T-cell (primary cell): ENCODE measurements at regions not wholly inside any gene's neighbourhood (a gene's known extent, or its start where the extent isn't known, plus 50 kb on each side); places are given as distances from the start of the nearest gene placed in this dataset.
A peak's percentile ranks its signal among the peaks of the same experiment; 100 is the strongest.
"Not testable (repeated sequence)": the region's sequence is repeated elsewhere in the genome, so short reads cannot be mapped to it uniquely, and the experiment has no call there.

Experiments
- ATAC-seq, 4 experiments: fragments of 200-7000 bp in 3 of 4; fragments of 150-1000 bp in 1 of 4; cut with Tn5 transposase; replicated peaks in 1 of 4; 1 replicate in 3 of 4; 2 replicates in 1 of 4; pipeline ENCODE4 v1.10.0; 2021; ENCODE audit warnings: moderate library complexity in 3 of 4, mild to moderate bottlenecking in 2 of 4, moderate number of reproducible peaks in 1 of 4
- CTCF ChIA-PET, 2 donors: fragments of 300-600 bp; sonication (Branson Sonifier 250); formaldehyde crosslinking; loops; one replicate each; lab custom pipeline; 2022; ENCODE audit warnings: antibody characterized with exemption in 2 of 2; lab: Charles Lee
- POLR2A ChIA-PET, 2 donors: fragments of 300-600 bp; sonication (Branson Sonifier 250); formaldehyde crosslinking; loops; one replicate each; lab custom pipeline; 2022; ENCODE audit warnings: antibody characterized with exemption in 2 of 2; lab: Charles Lee
- DNase-seq, 35 experiments: peaks; one replicate each; pipeline versions ENCODE4 v3.0.0 to v3.0.0-alpha.2; 2013 to 2023
- H3K27ac ChIP-seq: one replicate; pipeline ENCODE4 v1.5.1; 2013; ENCODE audit warnings: low read length
- H3K27me3 ChIP-seq, 2 experiments: replicated peaks in 1 of 2; 1 replicate in 1 of 2; 2 replicates in 1 of 2; pipeline versions ENCODE4 v1.6.1 to v1.7.0; 2013; ENCODE audit warnings: low read length in 1 of 2, mixed read lengths in 1 of 2; ENCODE audit not compliant: control insufficient read depth in 2 of 2, insufficient read depth in 2 of 2; ENCODE audit errors: extremely low read depth in 1 of 2
- H3K36me3 ChIP-seq, 2 donors: 1 replicate in 1 of 2; 2 replicates in 1 of 2; pipeline versions ENCODE4 v1.6.1 to v1.7.0; 2013; ENCODE audit warnings: low read length in 1 of 2; ENCODE audit not compliant: control insufficient read depth in 2 of 2, insufficient read depth in 1 of 2; ENCODE audit errors: extremely low read depth in 1 of 2
- H3K4me1 ChIP-seq, 2 experiments: 1 replicate in 1 of 2; 2 replicates in 1 of 2; pipeline versions ENCODE4 v1.6.1 to v1.7.0; 2013; ENCODE audit warnings: low read length in 2 of 2, mixed read lengths in 1 of 2; ENCODE audit not compliant: insufficient read depth in 2 of 2, control insufficient read depth in 1 of 2; ENCODE audit errors: extremely low read depth in 1 of 2
- H3K4me3 ChIP-seq, 2 donors: 1 replicate in 1 of 2; 2 replicates in 1 of 2; pipeline versions ENCODE4 v1.5.1 to v1.7.0; 2013; ENCODE audit warnings: mild to moderate bottlenecking in 2 of 2, low read length in 1 of 2, moderate library complexity in 1 of 2; ENCODE audit not compliant: control insufficient read depth in 1 of 2; ENCODE audit errors: extremely low read depth in 1 of 2
- H3K9me3 ChIP-seq: 2 replicates; pipeline ENCODE4 v1.7.0; 2013
- H3K27ac Mint-ChIP-seq, 2 donors: one replicate each; pipeline ENCODE4 v1.8.0; 2020 to 2021; ENCODE audit warnings: mild to moderate bottlenecking in 2 of 2, mixed read lengths in 2 of 2
- H3K27me3 Mint-ChIP-seq, 2 donors: one replicate each; pipeline ENCODE4 v1.8.0; 2021 to 2022; ENCODE audit warnings: mixed read lengths in 2 of 2
- H3K36me3 Mint-ChIP-seq: one replicate; pipeline ENCODE4 v1.8.0; 2021; ENCODE audit warnings: mixed read lengths
- H3K4me1 Mint-ChIP-seq, 3 donors: one replicate each; pipeline ENCODE4 v1.8.0; 2020 to 2022; ENCODE audit warnings: mixed read lengths in 3 of 3, mild to moderate bottlenecking in 1 of 3
- H3K4me3 Mint-ChIP-seq, 3 donors: one replicate each; pipeline ENCODE4 v1.8.0; 2020 to 2022; ENCODE audit warnings: mild to moderate bottlenecking in 3 of 3, mixed read lengths in 3 of 3, moderate library complexity in 3 of 3
- H3K9me3 Mint-ChIP-seq, 3 donors: one replicate each; pipeline ENCODE4 v1.8.0; 2020 to 2022; ENCODE audit warnings: mixed read lengths in 3 of 3
- WGBS: methylation state at CpG from one replicate; pipeline ENCODE4 v1.1.5; 2013; ENCODE audit warnings: missing lambda C conversion rate; ENCODE audit not compliant: insufficient coverage; 5-methylcytosine and 5-hydroxymethylcytosine counted together

- peak; percentile 61 to 77 (median 71) for ATAC-seq
- H3K27ac ChIP-seq, H3K9me3 Mint-ChIP-seq, POLR2A ChIA-PET, H3K27me3 Mint-ChIP-seq, H3K9me3 ChIP-seq, H3K4me1 Mint-ChIP-seq, CTCF ChIA-PET, H3K36me3 Mint-ChIP-seq, H3K27me3 ChIP-seq, H3K36me3 ChIP-seq: not testable (repeated sequence)
- WGBS, result no CpG with 5 or more reads among the region's 42 CpGs
- DNase-seq, result peak; percentile 67 to 97 (median 89)
- H3K4me1 ChIP-seq, result peaks cover 0 to 21% of the 10 kb centered on the region in 2 experiments
- H3K27ac Mint-ChIP-seq, result peak overlapping the region in 1 of 2 donors; percentile 57
- peak overlapping the region in 1 of 2 donors; percentile 10 for H3K4me3 ChIP-seq
- peak overlapping the region; percentile 52 to 97 (median 62) for H3K4me3 Mint-ChIP-seq
These were observed 167.7 kb upstream of the ZNG1F start for GRCh38 chr9:41356588-41357349.

DNA sequence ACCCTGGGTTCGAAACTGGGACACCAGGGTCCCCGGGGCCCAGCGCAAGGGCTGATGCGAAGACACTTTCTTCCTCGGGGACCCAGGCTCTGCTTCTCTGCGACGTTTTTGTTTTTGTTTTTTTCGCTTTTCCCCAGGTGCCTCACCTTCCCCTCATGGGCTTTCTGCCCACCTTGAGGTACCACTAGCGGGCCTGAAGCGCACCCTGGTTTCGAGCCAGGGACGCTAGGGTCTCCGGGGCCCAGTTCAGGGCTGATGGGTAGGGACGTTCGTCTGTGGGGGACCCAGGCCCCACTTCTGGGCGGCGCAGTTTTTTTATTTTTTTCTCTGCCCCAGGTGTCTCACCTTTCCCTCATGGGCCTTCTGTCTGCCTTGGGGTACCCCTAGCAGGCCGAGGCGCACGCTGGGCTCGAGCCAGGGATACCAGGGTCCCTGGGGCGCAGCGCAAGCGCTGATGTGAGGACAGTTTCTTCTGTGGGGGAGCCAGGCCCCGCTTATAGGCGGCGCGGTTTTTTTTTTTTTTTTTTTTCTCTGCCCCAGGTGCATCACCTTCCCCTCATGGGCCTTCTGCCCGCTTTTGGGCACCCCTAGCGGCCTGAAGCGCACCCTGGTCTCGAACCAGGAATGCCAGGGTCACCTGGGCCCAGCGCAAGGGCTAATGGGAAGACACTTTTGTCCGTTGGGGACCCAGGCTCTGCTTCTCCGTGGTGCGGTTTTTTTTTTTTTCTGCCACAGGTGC is 166.8 kb upstream of the ZNG1F start:
- H3K27me3 Mint-ChIP-seq, POLR2A ChIA-PET, H3K27me3 ChIP-seq, DNase-seq, H3K36me3 ChIP-seq, H3K27ac ChIP-seq, H3K4me1 Mint-ChIP-seq, H3K9me3 Mint-ChIP-seq, H3K36me3 Mint-ChIP-seq, H3K9me3 ChIP-seq, CTCF ChIA-PET: not testable (repeated sequence)
- peak overlapping the region in 1 of 3 donors; percentile 54 for H3K4me3 Mint-ChIP-seq
- ATAC-seq, result peak in 1 of 4 experiments; percentile 43
- no CpG with 5 or more reads among the region's 36 CpGs for WGBS
- Histone ChIP-seq H3K4me1 (peaks cover 0 to 21% of the 10 kb centered on the region in 2 experiments), H3K4me3 (peak overlapping the region in 1 of 2 donors; percentile 10)
- peak overlapping the region in 1 of 2 donors; percentile 66 for H3K27ac Mint-ChIP-seq

GRCh38 chr9:41354978-41355377 is 165.9 kb upstream of the ZNG1F start:
- H3K4me1 Mint-ChIP-seq, H3K9me3 ChIP-seq, ATAC-seq, H3K36me3 ChIP-seq, H3K4me3 ChIP-seq, H3K27me3 ChIP-seq, H3K27ac ChIP-seq, H3K9me3 Mint-ChIP-seq, H3K27me3 Mint-ChIP-seq, POLR2A ChIA-PET, CTCF ChIA-PET, H3K36me3 Mint-ChIP-seq: not testable (repeated sequence)
- WGBS, result no CpG with 5 or more reads among the region's 19 CpGs
- peak in 23 of 35 experiments; percentile 13 to 62 (median 35) for DNase-seq
- H3K4me3 Mint-ChIP-seq, result peak overlapping the region; percentile 68 to 75 (median 69)
- H3K4me1 ChIP-seq, result peaks cover 0 to 21% of the 10 kb centered on the region in 2 experiments
- H3K27ac Mint-ChIP-seq, result peak overlapping the region; percentile 55 to 81

DNA sequence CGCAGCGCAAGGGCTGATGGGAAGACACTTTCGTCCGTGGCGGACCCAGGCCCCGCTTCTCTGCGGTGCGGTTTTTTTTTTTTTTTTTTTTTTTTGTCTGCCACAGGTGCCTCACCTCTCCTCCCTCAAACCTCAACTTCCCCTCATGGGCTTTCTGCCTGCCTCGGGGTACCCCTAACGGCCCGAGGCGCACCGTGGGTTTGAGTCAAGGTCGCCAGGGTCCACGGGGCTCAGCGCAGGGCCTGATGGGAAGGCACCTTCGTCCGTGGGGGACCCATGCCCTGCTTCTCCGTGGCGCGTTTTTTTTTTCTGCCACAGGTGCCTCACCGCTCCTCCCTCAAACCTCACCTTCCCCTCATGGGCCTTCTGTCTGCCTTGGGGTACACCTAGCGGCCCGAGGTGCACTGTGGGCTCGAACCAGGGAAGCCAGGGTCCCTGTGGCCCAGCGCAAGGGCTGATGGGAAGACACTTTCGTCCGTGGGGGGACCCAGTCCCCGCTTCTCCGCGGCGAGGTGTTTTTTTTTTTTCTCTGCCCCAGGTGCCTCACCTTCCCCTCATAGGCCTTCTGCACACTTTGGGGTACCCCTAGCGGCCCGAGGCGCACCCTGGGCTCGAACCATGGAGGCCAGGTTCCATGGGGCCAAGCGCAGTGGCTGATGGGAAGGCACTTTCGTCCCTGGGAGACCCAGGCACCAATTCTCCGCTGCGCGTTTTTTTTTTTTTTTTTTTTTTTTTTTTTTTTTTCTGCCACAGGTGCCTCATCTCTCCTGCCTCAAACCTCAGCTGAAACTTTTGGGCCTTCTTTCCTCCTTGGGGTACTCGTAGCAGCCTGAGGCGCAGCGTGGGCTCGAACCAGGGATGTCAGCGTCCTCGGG is 165.2 kb upstream of the ZNG1F start:
- H3K27me3 Mint-ChIP-seq, CTCF ChIA-PET, POLR2A ChIA-PET, H3K9me3 Mint-ChIP-seq, H3K36me3 Mint-ChIP-seq, H3K4me1 Mint-ChIP-seq, H3K9me3 ChIP-seq, H3K27me3 ChIP-seq, H3K27ac ChIP-seq, ATAC-seq, H3K36me3 ChIP-seq: not testable (repeated sequence)
- WGBS, result no CpG with 5 or more reads among the region's 47 CpGs
- H3K4me3 Mint-ChIP-seq, result peak overlapping the region; percentile 65 to 69 (median 68)
- peak in 3 of 35 experiments; percentile 9 to 26 (median 11) for DNase-seq
- H3K4me1 ChIP-seq, result peaks cover 0 to 21% of the 10 kb centered on the region in 2 experiments
- peak overlapping the region; percentile 27 to 38 for H3K4me3 ChIP-seq
- H3K27ac Mint-ChIP-seq, result peak overlapping the region in 1 of 2 donors; percentile 11

DNA sequence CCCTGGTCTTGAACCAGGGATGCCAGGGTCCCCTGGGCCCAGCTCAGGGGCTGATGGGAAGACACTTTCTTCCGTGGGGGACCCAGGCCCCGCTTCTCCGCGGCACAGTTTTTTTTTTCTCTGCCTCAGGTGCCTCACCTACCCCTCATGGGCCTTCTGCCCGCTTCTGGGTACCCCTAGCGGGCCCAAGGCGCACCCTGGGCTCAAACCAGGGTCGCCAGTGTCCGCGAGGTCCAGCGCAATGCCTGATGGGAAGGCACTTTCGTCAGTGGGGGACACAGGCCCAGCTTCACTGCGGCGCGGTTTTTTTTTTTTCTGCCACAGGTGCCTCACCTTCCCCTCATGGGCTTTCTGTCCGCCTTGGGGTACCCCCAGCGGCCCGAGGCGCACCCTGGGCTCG is 163.9 kb upstream of the ZNG1F start:
- H3K4me1 ChIP-seq, result peaks cover 0 to 20% of the 10 kb centered on the region in 2 experiments
- H3K27ac Mint-ChIP-seq, H3K36me3 ChIP-seq, H3K27me3 Mint-ChIP-seq, ATAC-seq, H3K9me3 ChIP-seq, H3K9me3 Mint-ChIP-seq, DNase-seq, H3K27me3 ChIP-seq, H3K4me1 Mint-ChIP-seq, POLR2A ChIA-PET, H3K27ac ChIP-seq, H3K4me3 ChIP-seq, CTCF ChIA-PET, H3K4me3 Mint-ChIP-seq, H3K36me3 Mint-ChIP-seq: not testable (repeated sequence)
- no CpG with 5 or more reads among the region's 20 CpGs for WGBS

DNA sequence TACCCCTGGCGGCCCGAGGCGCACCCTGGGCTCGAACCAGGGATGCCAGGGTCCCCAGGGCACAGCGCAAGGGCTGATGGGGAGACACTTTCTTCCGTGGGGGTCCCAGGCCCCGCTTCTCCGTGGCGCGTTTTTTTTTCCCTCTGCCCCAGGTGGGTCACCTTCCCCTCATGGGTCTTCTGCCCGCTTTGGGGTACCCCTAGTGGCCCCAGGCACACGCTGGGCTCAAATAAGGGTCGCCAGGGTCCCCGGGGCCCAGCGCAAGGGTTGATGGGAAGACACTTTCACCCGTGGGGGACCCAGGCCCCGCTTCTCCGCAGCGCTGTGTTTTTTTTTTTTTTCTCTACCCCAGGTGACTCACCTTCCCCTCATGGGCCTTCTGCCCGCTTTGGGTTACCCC is 163.3 kb upstream of the ZNG1F start:
- 100% methylated on average over 2 of the region's 20 CpGs for WGBS
- H3K4me1 Mint-ChIP-seq, H3K9me3 Mint-ChIP-seq, DNase-seq, H3K36me3 Mint-ChIP-seq, POLR2A ChIA-PET, H3K27ac ChIP-seq, H3K4me3 Mint-ChIP-seq, H3K27me3 Mint-ChIP-seq, H3K27ac Mint-ChIP-seq, H3K36me3 ChIP-seq, H3K4me3 ChIP-seq, CTCF ChIA-PET, H3K27me3 ChIP-seq, ATAC-seq, H3K9me3 ChIP-seq: not testable (repeated sequence)
- peaks cover 0 to 14% of the 10 kb centered on the region in 2 experiments for H3K4me1 ChIP-seq
